ENCODE measurements at regions not wholly inside any gene's neighbourhood (a gene's known extent, or its start where the extent isn't known, plus 50 kb on each side); places are given as distances from the start of the nearest gene placed in this dataset.
"Not testable (repeated sequence)": the region's sequence is repeated elsewhere in the genome, so short reads cannot be mapped to it uniquely, and the experiment has no call there.

DNA sequence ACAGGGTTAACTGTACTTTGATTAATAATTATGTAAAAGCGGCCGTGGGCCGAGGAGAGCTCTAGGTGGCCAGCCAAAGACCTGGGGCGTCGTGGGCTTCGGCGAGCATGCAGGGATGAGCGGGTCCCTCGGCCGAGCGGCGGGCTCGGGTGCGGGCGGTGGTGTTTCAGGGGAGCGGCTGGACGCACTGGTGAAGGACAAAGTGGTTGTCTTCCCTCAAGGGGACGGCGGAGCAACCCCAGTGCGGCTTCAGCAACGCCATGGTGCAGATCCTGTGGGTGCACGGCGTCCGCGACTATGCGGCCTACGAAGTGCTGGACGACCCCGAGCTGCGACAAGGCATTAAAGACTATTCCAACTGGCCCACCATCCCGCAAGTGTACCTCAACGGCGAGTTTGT is 103.0 kb upstream of the C1GALT1C1 start:
- H3K9me3 ChIP-seq = no peaks in the 10 kb centered on the region
- no peaks in the 10 kb centered on the region for H3K36me3 ChIP-seq
- intact Hi-C loops (cut with DNase I) = no loop called here
- no peak overlapping the region for H3K4me3 ChIP-seq
- DNase-seq (no peak), ATAC-seq (no peak)
- H3K4me1 ChIP-seq = no peaks in the 10 kb centered on the region
- H3K27ac ChIP-seq = no peak overlapping the region
- WGBS, 2 donors = 97% methylated on average over 33 of the region's 33 CpGs
- TF ChIP-seq, protein P1, sequence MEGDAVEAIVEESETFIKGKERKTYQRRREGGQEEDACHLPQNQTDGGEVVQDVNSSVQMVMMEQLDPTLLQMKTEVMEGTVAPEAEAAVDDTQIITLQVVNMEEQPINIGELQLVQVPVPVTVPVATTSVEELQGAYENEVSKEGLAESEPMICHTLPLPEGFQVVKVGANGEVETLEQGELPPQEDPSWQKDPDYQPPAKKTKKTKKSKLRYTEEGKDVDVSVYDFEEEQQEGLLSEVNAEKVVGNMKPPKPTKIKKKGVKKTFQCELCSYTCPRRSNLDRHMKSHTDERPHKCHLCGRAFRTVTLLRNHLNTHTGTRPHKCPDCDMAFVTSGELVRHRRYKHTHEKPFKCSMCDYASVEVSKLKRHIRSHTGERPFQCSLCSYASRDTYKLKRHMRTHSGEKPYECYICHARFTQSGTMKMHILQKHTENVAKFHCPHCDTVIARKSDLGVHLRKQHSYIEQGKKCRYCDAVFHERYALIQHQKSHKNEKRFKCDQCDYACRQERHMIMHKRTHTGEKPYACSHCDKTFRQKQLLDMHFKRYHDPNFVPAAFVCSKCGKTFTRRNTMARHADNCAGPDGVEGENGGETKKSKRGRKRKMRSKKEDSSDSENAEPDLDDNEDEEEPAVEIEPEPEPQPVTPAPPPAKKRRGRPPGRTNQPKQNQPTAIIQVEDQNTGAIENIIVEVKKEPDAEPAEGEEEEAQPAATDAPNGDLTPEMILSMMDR (IDR thresholded peaks at IDR 0.05) = no peak
- no peaks in the 10 kb centered on the region for H3K27me3 ChIP-seq

DNA sequence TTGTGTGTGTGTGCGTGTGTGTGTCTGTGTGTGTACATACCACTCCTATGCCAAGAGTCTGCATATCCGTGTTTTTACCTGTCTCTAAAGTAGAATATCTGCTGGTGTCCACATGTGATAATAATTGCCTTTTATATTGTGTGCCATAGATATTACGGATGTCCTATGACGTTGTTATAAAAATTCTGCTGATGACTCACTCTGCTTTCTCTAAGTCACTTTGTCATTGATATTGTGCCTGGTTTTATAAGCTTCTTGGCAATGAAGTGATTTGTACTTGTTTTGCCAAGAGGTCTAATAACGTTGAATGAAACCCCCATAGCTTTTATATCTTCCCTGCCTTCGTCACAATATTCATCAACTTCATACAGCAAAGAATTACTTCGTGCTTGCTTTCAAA is 102.6 kb upstream of the C1GALT1C1 start:
- 87 to 88% methylated on average over 7 of the region's 7 CpGs for WGBS, 2 donors
- TF ChIP-seq, protein P1 (IDR thresholded peaks at IDR 0.05) = no peak
- H3K36me3 ChIP-seq = no peaks in the 10 kb centered on the region
- ATAC-seq (no peak), DNase-seq (no peak)
- H3K27ac ChIP-seq = no peak overlapping the region
- no peaks in the 10 kb centered on the region for H3K9me3 ChIP-seq
- no peak overlapping the region for H3K4me3 ChIP-seq
- H3K27me3 ChIP-seq = no peaks in the 10 kb centered on the region
- H3K4me1 ChIP-seq = no peaks in the 10 kb centered on the region
- intact Hi-C loops (cut with DNase I) = no loop called here

DNA sequence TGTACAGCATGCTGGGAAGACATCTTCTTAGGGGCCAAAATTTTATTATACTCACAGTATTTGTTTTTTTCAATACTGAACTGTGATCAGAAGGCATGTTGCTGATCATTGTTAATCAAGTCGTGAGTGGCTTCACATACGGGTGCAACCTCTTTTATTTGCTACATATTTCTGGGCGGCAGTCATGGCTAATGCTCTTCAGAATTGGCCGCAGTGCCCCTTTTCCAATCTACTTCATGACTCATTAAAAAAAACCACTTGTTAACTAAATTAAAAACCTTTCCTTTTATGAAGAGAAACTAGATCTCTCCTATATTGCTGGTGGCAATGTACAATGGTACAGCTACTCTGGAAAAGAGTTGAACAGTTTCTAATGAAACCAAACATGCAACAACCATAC is 101.5 kb upstream of the C1GALT1C1 start:
- no peaks in the 10 kb centered on the region for H3K27me3 ChIP-seq
- no peaks in the 10 kb centered on the region for H3K4me1 ChIP-seq
- no peaks in the 10 kb centered on the region for H3K36me3 ChIP-seq
- intact Hi-C loops (cut with DNase I) = no loop called here
- H3K9me3 ChIP-seq = no peaks in the 10 kb centered on the region
- H3K4me3 ChIP-seq = no peak overlapping the region
- DNase-seq (no peak), ATAC-seq (no peak)
- TF ChIP-seq, protein P1 (IDR thresholded peaks at IDR 0.05) = no peak
- no peak overlapping the region for H3K27ac ChIP-seq
- WGBS, 2 donors = 65 to 67% methylated on average over 4 of the region's 4 CpGs

DNA sequence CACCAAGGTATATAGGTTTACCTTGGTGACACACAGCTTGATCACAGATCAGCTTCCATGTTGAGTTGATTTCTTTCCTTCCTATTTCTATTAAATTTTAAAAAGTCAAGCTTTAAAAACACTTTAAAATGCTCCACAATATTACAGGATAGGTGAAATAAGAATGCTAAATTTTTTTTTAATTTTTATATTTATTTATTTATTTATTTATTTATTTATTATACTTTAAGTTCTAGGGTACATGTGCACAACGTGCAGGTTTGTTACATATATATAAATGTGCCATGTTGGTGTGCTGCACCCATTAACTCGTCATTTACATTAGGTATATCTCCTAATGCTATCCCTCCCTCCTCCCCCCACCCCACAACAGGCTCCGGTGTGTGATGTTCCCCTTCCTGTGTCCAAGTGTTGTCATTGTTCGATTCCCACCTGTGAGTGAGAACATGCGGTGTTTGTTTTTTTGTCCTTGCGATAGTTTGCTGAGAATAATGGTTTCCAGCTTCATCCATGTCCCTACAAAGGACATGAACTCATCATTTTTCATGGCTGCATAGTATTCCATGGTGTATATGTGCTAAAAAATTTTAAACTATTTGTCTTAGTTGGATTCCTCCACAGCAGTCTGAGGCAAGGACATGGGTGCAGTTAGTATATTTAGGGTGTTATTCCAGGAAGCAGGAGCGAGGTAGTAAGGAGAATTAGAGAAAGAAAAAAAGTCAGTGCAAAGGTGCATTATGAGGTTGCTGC is 99.8 kb upstream of the C1GALT1C1 start:
- H3K4me3 ChIP-seq; H3K9me3 ChIP-seq; intact Hi-C loops (cut with DNase I); DNase-seq; H3K27ac ChIP-seq; H3K4me1 ChIP-seq; H3K27me3 ChIP-seq; ATAC-seq; H3K36me3 ChIP-seq: not testable (repeated sequence)
- 87% methylated on average over 7 of the region's 7 CpGs for WGBS, 2 donors

DNA sequence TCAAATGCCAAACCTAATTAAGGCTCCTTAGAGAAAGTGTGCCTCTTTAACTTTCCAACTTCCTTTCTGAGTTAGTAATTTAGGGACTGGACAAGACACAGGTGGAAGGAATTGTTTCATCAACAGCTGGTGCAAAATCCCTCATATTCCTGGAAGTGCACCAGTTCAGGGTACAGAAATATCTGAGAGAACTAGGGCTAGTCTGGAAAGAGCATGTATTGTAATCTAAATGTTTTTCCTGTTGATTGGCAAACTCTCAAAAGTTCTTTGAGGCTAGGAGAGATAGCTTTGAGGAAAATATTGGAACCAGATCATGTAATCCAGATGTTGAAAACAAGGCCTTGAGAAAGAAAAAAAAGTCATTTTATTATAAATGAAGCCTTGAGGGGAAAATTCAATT is 98.1 kb upstream of the C1GALT1C1 start:
- ATAC-seq (peak in 4 of 8 donors; percentile 28 to 78 (median 54)), DNase-seq (no peak)
- Histone ChIP-seq H3K27me3 (no peaks in the 10 kb centered on the region), H3K4me1 (no peaks in the 10 kb centered on the region), H3K4me3 (no peak overlapping the region), H3K9me3 (no peaks in the 10 kb centered on the region), H3K36me3 (no peaks in the 10 kb centered on the region), H3K27ac (peak overlapping the region in 3 of 10 donors; percentile 9 to 25 (median 10))
- intact Hi-C loops (cut with DNase I) = no loop called here
- TF ChIP-seq, protein P1 (IDR thresholded peaks at IDR 0.05) = no peak
